ENCODE measurements at regions not wholly inside any gene's neighbourhood (a gene's known extent, or its start where the extent isn't known, plus 50 kb on each side); places are given as distances from the start of the nearest gene placed in this dataset.

- Histone ChIP-seq H3K9me3 (no peaks in the 10 kb centered on the region), H3K4me3 (no peak overlapping the region), H3K36me3 (no peaks in the 10 kb centered on the region), H3K27me3 (no peaks in the 10 kb centered on the region), H3K4me1 (no peaks in the 10 kb centered on the region), H3K27ac (no peak overlapping the region)
- no peak for DNase-seq (ENCODE audit: low spot score in 2 of 2)
- TF ChIP-seq EP300 (IDR thresholded peaks at IDR 0.05) (no peak), CTCF (IDR thresholded peaks at IDR 0.05) (no peak), POLR2A (IDR thresholded peaks at IDR 0.05) (no peak)
- WGBS, 2 donors, result 41 to 42% methylated on average over 3 of the region's 3 CpGs
Observed at GRCh38 chr7:112596260-112596659, 115.5 kb downstream of the LSMEM1 start.

GRCh38 chr7:112596981-112597380 is 116.2 kb downstream of the LSMEM1 start:
- Histone ChIP-seq H3K4me3 (no peak overlapping the region), H3K27me3 (no peaks in the 10 kb centered on the region), H3K27ac (no peak overlapping the region), H3K9me3 (no peaks in the 10 kb centered on the region), H3K36me3 (no peaks in the 10 kb centered on the region), H3K4me1 (no peaks in the 10 kb centered on the region)
- TF ChIP-seq CTCF (IDR thresholded peaks at IDR 0.05) (no peak), EP300 (IDR thresholded peaks at IDR 0.05) (no peak), POLR2A (IDR thresholded peaks at IDR 0.05) (no peak)
- 61 to 73% methylated on average over 2 of the region's 2 CpGs for WGBS, 2 donors
- no peak for DNase-seq (ENCODE audit: low spot score in 2 of 2)

- WGBS, 2 donors, result 83 to 96% methylated on average over 1 of the region's 1 CpG
- no peak for TF ChIP-seq CTCF (IDR thresholded peaks at IDR 0.05)
- no peak for TF ChIP-seq POLR2A (IDR thresholded peaks at IDR 0.05)
- no peak for TF ChIP-seq EP300 (IDR thresholded peaks at IDR 0.05)
- no peaks in the 10 kb centered on the region for H3K4me1 ChIP-seq
- no peak for DNase-seq (ENCODE audit: low spot score in 2 of 2)
- no peaks in the 10 kb centered on the region for H3K9me3 ChIP-seq
- H3K36me3 ChIP-seq, result no peaks in the 10 kb centered on the region
- H3K27me3 ChIP-seq, result no peaks in the 10 kb centered on the region
- H3K4me3 ChIP-seq, result no peak overlapping the region
- no peak overlapping the region for H3K27ac ChIP-seq
Observed at GRCh38 chr7:112603673-112604072, 122.9 kb downstream of the LSMEM1 start.

GRCh38 chr7:112610636-112611035 is 129.8 kb downstream of the LSMEM1 start:
- no peaks in the 10 kb centered on the region for H3K9me3 ChIP-seq
- no peak overlapping the region for H3K4me3 ChIP-seq
- no peaks in the 10 kb centered on the region for H3K27me3 ChIP-seq
- TF ChIP-seq CTCF (IDR thresholded peaks at IDR 0.05) (no peak), POLR2A (IDR thresholded peaks at IDR 0.05) (no peak), EP300 (IDR thresholded peaks at IDR 0.05) (no peak)
- DNase-seq (ENCODE audit: low spot score in 2 of 2), result no peak
- no peaks in the 10 kb centered on the region for H3K4me1 ChIP-seq
- no peaks in the 10 kb centered on the region for H3K36me3 ChIP-seq
- WGBS, 2 donors, result 53 to 71% methylated on average over 1 of the region's 1 CpG
- H3K27ac ChIP-seq, result no peak overlapping the region

GRCh38 chr7:112615701-112616100 is 134.9 kb downstream of the LSMEM1 start:
- no peaks in the 10 kb centered on the region for H3K27me3 ChIP-seq
- no peaks in the 10 kb centered on the region for H3K4me1 ChIP-seq
- no peak overlapping the region for H3K4me3 ChIP-seq
- H3K9me3 ChIP-seq, result no peaks in the 10 kb centered on the region
- H3K36me3 ChIP-seq, result no peaks in the 10 kb centered on the region
- no peak for DNase-seq (ENCODE audit: low spot score in 2 of 2)
- WGBS, 2 donors, result 66 to 71% methylated on average over 2 of the region's 2 CpGs
- TF ChIP-seq CTCF (IDR thresholded peaks at IDR 0.05) (no peak), POLR2A (IDR thresholded peaks at IDR 0.05) (no peak), EP300 (IDR thresholded peaks at IDR 0.05) (no peak)
- H3K27ac ChIP-seq, result no peak overlapping the region
